ENCODE measurements at regions not wholly inside any gene's neighbourhood (a gene's known extent, or its start where the extent isn't known, plus 50 kb on each side); places are given as distances from the start of the nearest gene placed in this dataset.
"Not testable (repeated sequence)": the region's sequence is repeated elsewhere in the genome, so short reads cannot be mapped to it uniquely, and the experiment has no call there.

- H3K4me1 ChIP-seq = peaks cover 0 to 11% (median 6%) of the 10 kb centered on the region in 4 donors
- WGBS, 2 donors = 17 to 57% methylated on average over 12 of the region's 12 CpGs
- H3K9me3 ChIP-seq = no peaks in the 10 kb centered on the region
- H3K27ac ChIP-seq = no peak overlapping the region
- intact Hi-C loops (cut with DNase I) = no loop called here
- H3K27me3 ChIP-seq = no peaks in the 10 kb centered on the region
- no peak for TF ChIP-seq EP300 (IDR thresholded peaks at IDR 0.05)
- TF ChIP-seq POLR2AphosphoS5 (IDR thresholded peaks at IDR 0.05) = no peak
- TF ChIP-seq CTCF (IDR thresholded peaks at IDR 0.05) = no peak
- TF ChIP-seq POLR2A (IDR thresholded peaks at IDR 0.05) = no peak
- H3K4me3 ChIP-seq = no peak overlapping the region
- H3K36me3 ChIP-seq = no peaks in the 10 kb centered on the region
- DNase-seq = no peak
Observed at GRCh38 chr2:7094231-7094741, 177.1 kb downstream of the RNF144A start.

GRCh38 chr2:7096726-7097352 is 179.6 kb downstream of the RNF144A start:
- TF ChIP-seq EP300 (IDR thresholded peaks at IDR 0.05) (no peak), CTCF (IDR thresholded peaks at IDR 0.05) (no peak), POLR2A (IDR thresholded peaks at IDR 0.05) (no peak), POLR2AphosphoS5 (IDR thresholded peaks at IDR 0.05) (no peak)
- Histone ChIP-seq H3K36me3 (no peaks in the 10 kb centered on the region), H3K27me3 (no peaks in the 10 kb centered on the region), H3K9me3 (no peaks in the 10 kb centered on the region), H3K4me1 (peaks cover 0 to 11% (median 6%) of the 10 kb centered on the region in 4 donors), H3K4me3 (no peak overlapping the region), H3K27ac (no peak overlapping the region)
- intact Hi-C loops (cut with DNase I) = loop anchor here (5.0 kb wide), 1 partner anchor 1590 kb away; no protein-coding TSS in a partner anchor
- 76 to 87% methylated on average over 20 of the region's 20 CpGs for WGBS, 2 donors
- no peak for DNase-seq

- Histone ChIP-seq H3K9me3 (no peaks in the 10 kb centered on the region), H3K4me3 (peak overlapping the region in 2 of 4 donors; percentile 22 to 23), H3K4me1 (peaks cover 0 to 11% (median 6%) of the 10 kb centered on the region in 4 donors), H3K27ac (no peak overlapping the region), H3K36me3 (no peaks in the 10 kb centered on the region), H3K27me3 (no peaks in the 10 kb centered on the region)
- DNase-seq = peak; percentile 80
- intact Hi-C loops (cut with DNase I) = loop anchor here (5.0 kb wide), 1 partner anchor 1590 kb away; no protein-coding TSS in a partner anchor
- 1% methylated on average over 18 of the region's 18 CpGs for WGBS, 2 donors
- TF ChIP-seq CTCF (IDR thresholded peaks at IDR 0.05) (peak; percentile 90 to 97 (median 94)), EP300 (IDR thresholded peaks at IDR 0.05) (no peak), POLR2A (IDR thresholded peaks at IDR 0.05) (no peak)
Observed at GRCh38 chr2:7097353-7097895, 180.2 kb downstream of the RNF144A start.

GRCh38 chr2:7098816-7099215 is 181.6 kb downstream of the RNF144A start:
- 87 to 90% methylated on average over 4 of the region's 4 CpGs for WGBS, 2 donors
- no peak for DNase-seq

GRCh38 chr2:7099687-7100086 is 182.5 kb downstream of the RNF144A start:
- not testable (repeated sequence) for H3K4me3 ChIP-seq, H3K9me3 ChIP-seq, H3K27me3 ChIP-seq, DNase-seq, H3K27ac ChIP-seq, H3K36me3 ChIP-seq
- peaks cover 0 to 11% (median 6%) of the 10 kb centered on the region in 4 donors for H3K4me1 ChIP-seq
- 75 to 80% methylated on average over 4 of the region's 4 CpGs for WGBS, 2 donors
- intact Hi-C loops (cut with DNase I) = loop anchor here (5.0 kb wide), 1 partner anchor 1588 kb away; no protein-coding TSS in a partner anchor

More at GRCh38 chr2:7098816-7099215, 181.6 kb downstream of the RNF144A start:
- Histone ChIP-seq H3K36me3 (no peaks in the 10 kb centered on the region), H3K4me1 (peaks cover 0 to 11% (median 6%) of the 10 kb centered on the region in 4 donors), H3K9me3 (no peaks in the 10 kb centered on the region), H3K27me3 (no peaks in the 10 kb centered on the region), H3K4me3 (no peak overlapping the region), H3K27ac (no peak overlapping the region)
- intact Hi-C loops (cut with DNase I) = loop anchor here (5.0 kb wide), 1 partner anchor 1588 kb away; no protein-coding TSS in a partner anchor
- TF ChIP-seq POLR2A (IDR thresholded peaks at IDR 0.05) = no peak
- no peak for TF ChIP-seq CTCF (IDR thresholded peaks at IDR 0.05)
- TF ChIP-seq EP300 (IDR thresholded peaks at IDR 0.05) = no peak
- TF ChIP-seq POLR2AphosphoS5 (IDR thresholded peaks at IDR 0.05) = no peak
